ENCODE measurements at regions not wholly inside any gene's neighbourhood (a gene's known extent, or its start where the extent isn't known, plus 50 kb on each side); places are given as distances from the start of the nearest gene placed in this dataset.
"Not testable (repeated sequence)": the region's sequence is repeated elsewhere in the genome, so short reads cannot be mapped to it uniquely, and the experiment has no call there.

GRCh38 chr14:84071061-84071460 is 1458.9 kb upstream of the FLRT2 start:
- no peak for DNase-seq

GRCh38 chr14:84074626-84075025 is 1455.3 kb upstream of the FLRT2 start:
- DNase-seq = no peak

- DNase-seq = no peak
These were observed 1449.0 kb upstream of the FLRT2 start for GRCh38 chr14:84080944-84081343.

GRCh38 chr14:84084056-84084630 is 1445.8 kb upstream of the FLRT2 start:
- DNase-seq = no peak

- no peak for DNase-seq
These were observed 1444.5 kb upstream of the FLRT2 start for GRCh38 chr14:84085493-84085892.

- DNase-seq = no peak
These were observed 1443.2 kb upstream of the FLRT2 start for GRCh38 chr14:84086714-84087113.

GRCh38 chr14:84087986-84088531 is 1441.9 kb upstream of the FLRT2 start:
- no peak for DNase-seq

- no peak for DNase-seq
These were observed 1439.1 kb upstream of the FLRT2 start for GRCh38 chr14:84090837-84091236.

GRCh38 chr14:84095681-84096080 is 1434.3 kb upstream of the FLRT2 start:
- no peak for DNase-seq

GRCh38 chr14:84098261-84098660 is 1431.7 kb upstream of the FLRT2 start:
- no peak for DNase-seq

- DNase-seq = not testable (repeated sequence)
These were observed 1430.4 kb upstream of the FLRT2 start for GRCh38 chr14:84099560-84099959.

- DNase-seq = no peak
These were observed 1422.1 kb upstream of the FLRT2 start for GRCh38 chr14:84107835-84108343.

- DNase-seq = no peak
These were observed 1421.0 kb upstream of the FLRT2 start for GRCh38 chr14:84108746-84109457.

- DNase-seq = no peak
These were observed 1417.4 kb upstream of the FLRT2 start for GRCh38 chr14:84112589-84112988.

- DNase-seq = no peak
These were observed 1404.3 kb upstream of the FLRT2 start for GRCh38 chr14:84125676-84126075.

- DNase-seq = no peak
These were observed 1402.4 kb upstream of the FLRT2 start for GRCh38 chr14:84127495-84127894.

GRCh38 chr14:84128050-84128449 is 1401.9 kb upstream of the FLRT2 start:
- no peak for DNase-seq

GRCh38 chr14:84129007-84129406 is 1400.9 kb upstream of the FLRT2 start:
- DNase-seq = no peak

GRCh38 chr14:84129941-84130340 is 1400.0 kb upstream of the FLRT2 start:
- DNase-seq = no peak

- DNase-seq = no peak
These were observed 1398.0 kb upstream of the FLRT2 start for GRCh38 chr14:84131924-84132323.

- DNase-seq = no peak
These were observed 1385.8 kb upstream of the FLRT2 start for GRCh38 chr14:84144166-84144565.

- no peak for DNase-seq
These were observed 1377.5 kb upstream of the FLRT2 start for GRCh38 chr14:84152452-84152851.

GRCh38 chr14:84162633-84163032 is 1367.3 kb upstream of the FLRT2 start:
- DNase-seq = no peak

- no peak for DNase-seq
These were observed 1362.9 kb upstream of the FLRT2 start for GRCh38 chr14:84167026-84167425.
